Uterus (tissue), 2 donors: ENCODE measurements at regions not wholly inside any gene's neighbourhood (a gene's known extent, or its start where the extent isn't known, plus 50 kb on each side); places are given as distances from the start of the nearest gene placed in this dataset.

Experiments used
- POLR2A ChIP-seq, 2 donors: fragments of 450-650 bp; IDR thresholded peaks; one replicate each; pipeline ENCODE4 v1.6.1; 2016; ENCODE audit warnings: antibody characterized with exemption in 2 of 2, mild to moderate bottlenecking in 1 of 2, moderate library complexity in 1 of 2
- TF ChIP-seq, protein P1 (sequence below), 4 experiments: fragments of 200-600 bp in 2 of 4; fragments of 450-650 bp in 2 of 4; sonication (generic) in 2 of 4; IDR thresholded peaks; one replicate each; pipeline ENCODE4 v1.5.1; 2016 to 2019; ENCODE audit warnings: antibody characterized with exemption in 4 of 4, mild to moderate bottlenecking in 2 of 4, moderate library complexity in 1 of 4

DNA sequence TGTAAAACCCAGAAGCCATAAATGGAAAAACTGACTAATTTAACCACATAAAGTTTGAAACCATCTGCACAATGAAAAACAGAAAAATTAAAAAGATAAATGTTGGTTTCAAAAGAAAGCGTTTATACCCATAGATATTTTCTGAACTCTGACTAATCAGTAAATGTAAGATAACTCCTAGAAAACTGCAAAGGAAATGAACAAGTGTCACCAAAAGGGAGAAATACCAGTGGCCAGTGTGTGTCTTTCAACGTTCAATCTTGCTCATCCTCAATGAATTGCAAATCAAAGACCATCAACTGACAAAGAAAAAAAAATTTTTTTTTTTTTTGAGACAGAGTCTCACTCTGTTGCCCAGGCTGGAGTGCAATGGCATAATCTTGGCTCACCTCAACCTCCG lies 180.1 kb downstream of the SYK start:
- no peak for TF ChIP-seq POLR2A (IDR thresholded peaks at IDR 0.05)
- TF ChIP-seq, protein P1, sequence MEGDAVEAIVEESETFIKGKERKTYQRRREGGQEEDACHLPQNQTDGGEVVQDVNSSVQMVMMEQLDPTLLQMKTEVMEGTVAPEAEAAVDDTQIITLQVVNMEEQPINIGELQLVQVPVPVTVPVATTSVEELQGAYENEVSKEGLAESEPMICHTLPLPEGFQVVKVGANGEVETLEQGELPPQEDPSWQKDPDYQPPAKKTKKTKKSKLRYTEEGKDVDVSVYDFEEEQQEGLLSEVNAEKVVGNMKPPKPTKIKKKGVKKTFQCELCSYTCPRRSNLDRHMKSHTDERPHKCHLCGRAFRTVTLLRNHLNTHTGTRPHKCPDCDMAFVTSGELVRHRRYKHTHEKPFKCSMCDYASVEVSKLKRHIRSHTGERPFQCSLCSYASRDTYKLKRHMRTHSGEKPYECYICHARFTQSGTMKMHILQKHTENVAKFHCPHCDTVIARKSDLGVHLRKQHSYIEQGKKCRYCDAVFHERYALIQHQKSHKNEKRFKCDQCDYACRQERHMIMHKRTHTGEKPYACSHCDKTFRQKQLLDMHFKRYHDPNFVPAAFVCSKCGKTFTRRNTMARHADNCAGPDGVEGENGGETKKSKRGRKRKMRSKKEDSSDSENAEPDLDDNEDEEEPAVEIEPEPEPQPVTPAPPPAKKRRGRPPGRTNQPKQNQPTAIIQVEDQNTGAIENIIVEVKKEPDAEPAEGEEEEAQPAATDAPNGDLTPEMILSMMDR (IDR thresholded peaks at IDR 0.05), result no peak
